SK-N-SH (cell line): ENCODE measurements at regions not wholly inside any gene's neighbourhood (a gene's known extent, or its start where the extent isn't known, plus 50 kb on each side); places are given as distances from the start of the nearest gene placed in this dataset.

Source experiments
- CTCF ChIA-PET: fragments of 300-600, 350-600 bp; formaldehyde crosslinking; extraction: SDS; loops from one replicate; lab custom pipeline; 2021; lab: Yijun Ruan, JAX
- POLR2A ChIA-PET: fragments of 350-600 bp; sonication (Branson Sonifier 250); formaldehyde crosslinking; extraction: SDS; loops from one replicate; lab custom pipeline; 2020; ENCODE audit warnings: antibody characterized with exemption, inconsistent platforms; lab: Yijun Ruan, JAX
- DNase-seq: peaks from one replicate; pipeline ENCODE4 v3.0.0; 2012
- H2AFZ ChIP-seq: fragments of 200-600 bp; sonication (generic); 2 replicates; pipeline ENCODE4 v1.8.1; 2016; ENCODE audit warnings: antibody characterized with exemption, mild to moderate bottlenecking, low read depth
- H3F3A ChIP-seq: fragments of 200-600 bp; sonication (generic); replicated peaks from 2 replicates; pipeline ENCODE3; 2016; ENCODE audit warnings: antibody characterized with exemption, mild to moderate bottlenecking; ENCODE audit not compliant: insufficient read depth
- H3K27ac ChIP-seq, 2 experiments: fragments of 200-500 bp in 1 of 2; fragments of 200-600 bp in 1 of 2; sonication (Bioruptor generic) in 1 of 2; sonication (generic), shearing (Covaris generic) in 1 of 2; 2 replicates each; pipeline versions ENCODE4 v1.5.1 to v1.6.1; 2014 to 2016; ENCODE audit warnings: low read depth in 2 of 2, inconsistent platforms in 1 of 2, low read length in 1 of 2, mild to moderate bottlenecking in 1 of 2, mixed read lengths in 1 of 2
- H3K27me3 ChIP-seq: fragments of 200-600 bp; sonication (generic), shearing (Covaris generic); 2 replicates; pipeline ENCODE4 v1.6.1; 2016; ENCODE audit warnings: mixed run types; ENCODE audit not compliant: insufficient read depth
- H3K36me3 ChIP-seq, 2 experiments: fragments of 200-500 bp in 1 of 2; fragments of 200-600 bp in 1 of 2; sonication (Bioruptor generic) in 1 of 2; sonication (generic) in 1 of 2; replicated peaks in 1 of 2; 2 replicates each; pipeline versions ENCODE3 to v1.5.1; 2014 to 2016; ENCODE audit warnings: low read length in 1 of 2, mild to moderate bottlenecking in 1 of 2; ENCODE audit not compliant: insufficient read depth in 2 of 2, control insufficient read depth in 1 of 2
- H3K4me1 ChIP-seq, 2 experiments: fragments of 200-500 bp in 1 of 2; fragments of 200-600 bp in 1 of 2; sonication (Bioruptor generic) in 1 of 2; sonication (generic), shearing (Covaris generic) in 1 of 2; 2 replicates each; pipeline versions ENCODE4 v1.5.1 to v1.6.1; 2014 to 2016; ENCODE audit warnings: low read depth in 1 of 2, low read length in 1 of 2, mixed run types in 1 of 2; ENCODE audit not compliant: insufficient read depth in 2 of 2, control insufficient read depth in 1 of 2
- H3K4me2 ChIP-seq: fragments of 200-600 bp; sonication (generic), shearing (Covaris generic); 2 replicates; pipeline ENCODE4 v1.6.1; 2017; ENCODE audit warnings: mixed run types
- H3K4me3 ChIP-seq, 2 experiments: fragments of 200-500 bp in 1 of 2; fragments of 200-600 bp in 1 of 2; sonication (Bioruptor generic) in 1 of 2; sonication (generic), shearing (Covaris generic) in 1 of 2; 2 replicates each; pipeline versions ENCODE4 v1.5.1 to v1.8.1; 2014 to 2016; ENCODE audit warnings: low read depth in 2 of 2, inconsistent platforms in 1 of 2, low read length in 1 of 2, mild to moderate bottlenecking in 1 of 2, mixed read lengths in 1 of 2, moderate library complexity in 1 of 2
- H3K79me2 ChIP-seq: fragments of 200-600 bp; sonication (generic); 2 replicates; pipeline ENCODE4 v1.8.1; 2017; ENCODE audit warnings: mild to moderate bottlenecking; ENCODE audit not compliant: insufficient read depth
- H3K9ac ChIP-seq: fragments of 200-600 bp; sonication (generic); 2 replicates; pipeline ENCODE4 v1.6.1; 2017; ENCODE audit warnings: mixed run types
- H3K9me2 ChIP-seq: fragments of 200-600 bp; sonication (generic); 2 replicates; pipeline ENCODE4 v1.6.1; 2017; ENCODE audit warnings: mixed run types
- H3K9me3 ChIP-seq: fragments of 200-600 bp; sonication (generic); 2 replicates; pipeline ENCODE4 v1.6.1; 2017; ENCODE audit warnings: mixed run types, mild to moderate bottlenecking, moderate library complexity
- H4K20me1 ChIP-seq: fragments of 200-600 bp; sonication (generic); 2 replicates; pipeline ENCODE4 v1.6.1; 2017; ENCODE audit warnings: mild to moderate bottlenecking, mixed run types; ENCODE audit not compliant: insufficient read depth
- CHD2 ChIP-seq: fragments of 150-350 bp; IDR thresholded peaks from 2 replicates; pipeline ENCODE4 v1.6.1; 2018; ENCODE audit warnings: low read length; ENCODE audit not compliant: partially characterized antibody
- ELF1 ChIP-seq: IDR thresholded peaks from 2 replicates; pipeline ENCODE4 v1.4.0; 2012
- EP300 ChIP-seq, 2 experiments: IDR thresholded peaks; 2 replicates each; pipeline versions ENCODE4 v1.4.0 to v1.6.1; 2012; ENCODE audit warnings: borderline replicate concordance in 1 of 2, low read depth in 1 of 2, low read length in 1 of 2
- EZH2phosphoT487 ChIP-seq: fragments of 200-600 bp; sonication (generic); IDR thresholded peaks from 2 replicates; pipeline ENCODE4 v1.6.1; 2017; ENCODE audit warnings: low read depth, mixed run types, mild to moderate bottlenecking, antibody characterized with exemption, moderate library complexity, borderline replicate concordance
- FOSL2 ChIP-seq: IDR thresholded peaks from 2 replicates; pipeline ENCODE4 v1.4.0; 2012; ENCODE audit warnings: low read depth, mild to moderate bottlenecking, moderate library complexity, borderline replicate concordance
- GATA2 ChIP-seq: sonication (generic); formaldehyde crosslinking; IDR thresholded peaks from 2 replicates; pipeline ENCODE4 v1.5.0; 2020; ENCODE audit warnings: mild to moderate bottlenecking, missing genetic modification reagents
- JUND ChIP-seq: IDR thresholded peaks from 2 replicates; pipeline ENCODE4 v1.4.0; 2012
- MEF2A ChIP-seq: IDR thresholded peaks from 2 replicates; pipeline ENCODE4 v1.4.0; 2012; ENCODE audit warnings: low read depth, borderline replicate concordance
- MXI1 ChIP-seq: IDR thresholded peaks from 2 replicates; pipeline ENCODE4 v1.6.1; 2012; ENCODE audit warnings: mild to moderate bottlenecking, low read depth, low read length, improper control_type of control experiment
- NFIC ChIP-seq: IDR thresholded peaks from 2 replicates; pipeline ENCODE4 v1.4.0; 2012; ENCODE audit warnings: borderline replicate concordance
- POLR2AphosphoS5 ChIP-seq: IDR thresholded peaks from 2 replicates; pipeline ENCODE4 v1.6.1; 2012; ENCODE audit warnings: low read depth, low read length
- RAD21 ChIP-seq: IDR thresholded peaks from 2 replicates; pipeline ENCODE4 v1.6.1; 2012; ENCODE audit warnings: mild to moderate bottlenecking, low read length
- RFX5 ChIP-seq: IDR thresholded peaks from 2 replicates; pipeline ENCODE4 v1.6.1; 2012; ENCODE audit warnings: mild to moderate bottlenecking, improper control_type of control experiment, low read length
- SIN3A ChIP-seq: IDR thresholded peaks from 2 replicates; pipeline ENCODE4 v1.6.1; 2012; ENCODE audit warnings: low read depth, mild to moderate bottlenecking, low read length, moderate library complexity, borderline replicate concordance
- SMC3 ChIP-seq: IDR thresholded peaks from 2 replicates; pipeline ENCODE4 v1.6.1; 2012; ENCODE audit warnings: low read depth, low read length, improper control_type of control experiment
- TEAD4 ChIP-seq: IDR thresholded peaks from 2 replicates; pipeline ENCODE4 v1.4.0; 2012; ENCODE audit warnings: mild to moderate bottlenecking, borderline replicate concordance; ENCODE audit not compliant: insufficient read depth
- YY1 ChIP-seq: IDR thresholded peaks from 2 replicates; pipeline ENCODE4 v1.4.0; 2012; ENCODE audit warnings: low read depth, mild to moderate bottlenecking
- whole genome bisulfite sequencing: methylation state at CpG from one replicate; pipeline ENCODE4 v1.1.6; 2017; ENCODE audit warnings: low lambda C conversion rate; 5-methylcytosine and 5-hydroxymethylcytosine counted together
- TF ChIP-seq, protein P1 (sequence below): IDR thresholded peaks from 2 replicates; pipeline ENCODE4; 2012

- POLR2A ChIA-PET = no interaction called here
- H3K79me2 ChIP-seq = no peaks in the 10 kb centered on the region
- TF ChIP-seq JUND = no peak
- TF ChIP-seq FOSL2 = no peak
- no peak for TF ChIP-seq ELF1
- no peak for TF ChIP-seq GATA2
- TF ChIP-seq SIN3A = no peak
- no peak for TF ChIP-seq TEAD4
- TF ChIP-seq EP300 (IDR thresholded peaks at IDR 0.05; ENCODE audit: borderline replicate concordance in 1 of 2, low read depth in 1 of 2, low read length in 1 of 2) = no peak
- TF ChIP-seq YY1 = no peak
- no peak for TF ChIP-seq SMC3
- TF ChIP-seq MXI1 = no peak
- no peak for TF ChIP-seq MEF2A
- TF ChIP-seq POLR2AphosphoS5 = no peak
- TF ChIP-seq, protein P1, sequence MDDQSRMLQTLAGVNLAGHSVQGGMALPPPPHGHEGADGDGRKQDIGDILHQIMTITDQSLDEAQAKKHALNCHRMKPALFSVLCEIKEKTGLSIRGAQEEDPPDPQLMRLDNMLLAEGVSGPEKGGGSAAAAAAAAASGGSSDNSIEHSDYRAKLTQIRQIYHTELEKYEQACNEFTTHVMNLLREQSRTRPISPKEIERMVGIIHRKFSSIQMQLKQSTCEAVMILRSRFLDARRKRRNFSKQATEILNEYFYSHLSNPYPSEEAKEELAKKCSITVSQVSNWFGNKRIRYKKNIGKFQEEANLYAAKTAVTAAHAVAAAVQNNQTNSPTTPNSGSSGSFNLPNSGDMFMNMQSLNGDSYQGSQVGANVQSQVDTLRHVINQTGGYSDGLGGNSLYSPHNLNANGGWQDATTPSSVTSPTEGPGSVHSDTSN = no peak
- TF ChIP-seq CHD2 = no peak
Measured at GRCh38 chr2:177314722-177315264, 50.3 kb upstream of the NFE2L2 start.

DNA sequence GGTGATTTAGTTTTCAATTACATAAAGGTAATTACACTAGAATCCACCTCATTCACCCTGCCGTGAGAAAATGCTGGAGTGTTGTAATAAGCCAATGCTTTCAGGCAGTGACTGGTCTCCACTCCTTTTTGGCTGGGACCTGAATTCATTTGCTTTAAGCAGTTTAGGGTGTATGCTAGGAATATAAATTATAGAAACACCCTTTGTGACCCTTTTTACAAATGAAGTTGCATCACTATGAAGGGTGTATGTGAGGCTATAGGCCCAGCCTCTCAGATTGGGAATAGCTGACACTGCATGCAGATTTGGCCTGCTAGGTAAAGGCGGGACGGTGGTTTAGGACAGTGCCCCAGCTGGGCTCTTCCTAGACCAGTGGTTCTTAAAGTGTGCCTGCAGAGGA, 50.8 kb upstream of the NFE2L2 start:
- Histone ChIP-seq H3K9me3 (no peaks in the 10 kb centered on the region), H3K4me2 (no peak overlapping the region), H3K27ac (no peak overlapping the region), H3K4me1 (0 out of 4 replicates have a peak, but pooled peaks cover 0 to 11% of the 10 kb centered on the region in 2 experiments), H2AFZ (no peak overlapping the region), H3K79me2 (no peaks in the 10 kb centered on the region), H3K9me2 (no peaks in the 10 kb centered on the region), H3K36me3 (peaks cover 0 to 2% of the 10 kb centered on the region in 2 experiments), H3K27me3 (no peaks in the 10 kb centered on the region), H4K20me1 (no peaks in the 10 kb centered on the region), H3K4me3 (no peak overlapping the region), H3K9ac (no peak overlapping the region), H3F3A (peaks cover 5% of the 10 kb centered on the region)
- no peak for TF ChIP-seq NFIC
- no peak for TF ChIP-seq RAD21
- no peak for TF ChIP-seq GATA2
- TF ChIP-seq, protein P1 = no peak
- no peak for TF ChIP-seq EZH2phosphoT487
- no peak for TF ChIP-seq MEF2A
- no peak for TF ChIP-seq MXI1
- no peak for TF ChIP-seq RFX5
- ChIA-PET CTCF (interaction anchor here (0.8 to 1.6 kb wide), 4 partner anchors 20 to 166 kb away, joined by 3 to 6 read pairs (median 4); no protein-coding TSS in a partner anchor), POLR2A (no interaction called here)
- 95% methylated on average over 3 of the region's 3 CpGs for WGBS
- DNase-seq = no peak

More at GRCh38 chr2:177314722-177315264, 50.3 kb upstream of the NFE2L2 start:
- no peak overlapping the region for H2AFZ ChIP-seq
- no peak overlapping the region for H3K9ac ChIP-seq
- WGBS = 100% methylated on average over 1 of the region's 1 CpG
- no peaks in the 10 kb centered on the region for H3K9me3 ChIP-seq
- H3K27ac ChIP-seq = 0 out of 4 replicates have a peak overlapping the region, but pooled peaks of 1 of the 2 experiments have one; percentile 24
- H3K36me3 ChIP-seq = no peaks in the 10 kb centered on the region
- no peak overlapping the region for H3K4me3 ChIP-seq
- H3K27me3 ChIP-seq = no peaks in the 10 kb centered on the region
- H4K20me1 ChIP-seq = no peaks in the 10 kb centered on the region
- H3K9me2 ChIP-seq = no peaks in the 10 kb centered on the region
- H3F3A ChIP-seq = peaks cover 5% of the 10 kb centered on the region
- 0 out of 4 replicates have a peak, but pooled peaks cover 0 to 11% of the 10 kb centered on the region in 2 experiments for H3K4me1 ChIP-seq
- H3K4me2 ChIP-seq = no peak overlapping the region
- DNase-seq = no peak
- CTCF ChIA-PET = interaction anchor here (0.8 to 1.6 kb wide), 7 partner anchors 14 to 154 kb away, joined by 3 to 6 read pairs (median 4); partner anchors contain the start of gene NFE2L2
